ENCODE measurements at regions not wholly inside any gene's neighbourhood (a gene's known extent, or its start where the extent isn't known, plus 50 kb on each side); places are given as distances from the start of the nearest gene placed in this dataset.
"Not testable (repeated sequence)": the region's sequence is repeated elsewhere in the genome, so short reads cannot be mapped to it uniquely, and the experiment has no call there.

- no peak for TF ChIP-seq ZFX (IDR thresholded peaks at IDR 0.05)
- TF ChIP-seq, protein P1, sequence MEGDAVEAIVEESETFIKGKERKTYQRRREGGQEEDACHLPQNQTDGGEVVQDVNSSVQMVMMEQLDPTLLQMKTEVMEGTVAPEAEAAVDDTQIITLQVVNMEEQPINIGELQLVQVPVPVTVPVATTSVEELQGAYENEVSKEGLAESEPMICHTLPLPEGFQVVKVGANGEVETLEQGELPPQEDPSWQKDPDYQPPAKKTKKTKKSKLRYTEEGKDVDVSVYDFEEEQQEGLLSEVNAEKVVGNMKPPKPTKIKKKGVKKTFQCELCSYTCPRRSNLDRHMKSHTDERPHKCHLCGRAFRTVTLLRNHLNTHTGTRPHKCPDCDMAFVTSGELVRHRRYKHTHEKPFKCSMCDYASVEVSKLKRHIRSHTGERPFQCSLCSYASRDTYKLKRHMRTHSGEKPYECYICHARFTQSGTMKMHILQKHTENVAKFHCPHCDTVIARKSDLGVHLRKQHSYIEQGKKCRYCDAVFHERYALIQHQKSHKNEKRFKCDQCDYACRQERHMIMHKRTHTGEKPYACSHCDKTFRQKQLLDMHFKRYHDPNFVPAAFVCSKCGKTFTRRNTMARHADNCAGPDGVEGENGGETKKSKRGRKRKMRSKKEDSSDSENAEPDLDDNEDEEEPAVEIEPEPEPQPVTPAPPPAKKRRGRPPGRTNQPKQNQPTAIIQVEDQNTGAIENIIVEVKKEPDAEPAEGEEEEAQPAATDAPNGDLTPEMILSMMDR (conservative IDR thresholded peaks at IDR 0.05) = no peak
- H3K27ac ChIP-seq = no peak overlapping the region
Measured at GRCh38 chr1:244144053-244144452, 93.0 kb downstream of the ZBTB18 start.

DNA sequence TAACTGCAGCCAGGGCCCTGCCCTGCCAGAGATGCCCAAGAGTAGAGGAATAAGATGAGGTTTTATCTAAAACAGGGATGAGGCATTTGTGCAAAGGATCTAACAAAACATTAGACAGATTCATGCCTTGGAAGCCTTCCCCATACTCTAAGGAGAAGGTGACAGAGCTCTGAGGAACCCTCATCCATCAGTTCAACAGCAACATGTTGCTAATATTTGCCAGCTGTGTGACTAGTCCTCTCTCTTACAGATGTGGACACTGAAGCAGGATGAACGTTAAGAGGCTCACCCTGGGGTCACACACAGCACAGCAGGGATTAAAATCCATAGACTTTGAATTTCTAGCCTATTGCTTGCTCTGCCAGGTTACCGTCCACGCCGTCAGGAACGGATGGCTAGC, 99.0 kb downstream of the ZBTB18 start:
- TF ChIP-seq ZFX (IDR thresholded peaks at IDR 0.05) = no peak
- TF ChIP-seq, protein P1 (conservative IDR thresholded peaks at IDR 0.05) = no peak
- no peak overlapping the region for H3K27ac ChIP-seq

DNA sequence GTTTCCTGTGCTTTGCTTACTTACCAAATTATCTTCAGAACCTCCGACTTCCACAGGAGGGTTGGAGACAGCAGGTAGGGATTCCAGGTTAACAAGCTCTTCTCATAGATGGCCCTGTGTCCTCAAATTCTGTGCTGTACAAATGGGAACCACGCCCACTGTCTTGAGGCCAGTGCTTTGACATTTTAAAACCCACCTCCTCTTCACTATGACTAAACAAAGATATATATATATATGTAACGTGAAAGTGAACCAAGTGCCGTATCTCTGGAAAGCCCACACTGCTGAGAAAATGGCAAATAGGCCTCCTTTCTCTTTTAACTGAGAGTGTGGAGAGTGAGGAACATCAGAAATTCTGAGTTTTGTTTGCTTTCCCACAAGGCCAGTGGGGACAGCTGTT, 99.6 kb downstream of the ZBTB18 start:
- TF ChIP-seq ZFX (IDR thresholded peaks at IDR 0.05) = no peak
- TF ChIP-seq, protein P1 (conservative IDR thresholded peaks at IDR 0.05) = no peak
- no peak overlapping the region for H3K27ac ChIP-seq

GRCh38 chr1:244151537-244151936, 100.5 kb downstream of the ZBTB18 start:
- H3K27ac ChIP-seq = no peak overlapping the region
- TF ChIP-seq, protein P1 (conservative IDR thresholded peaks at IDR 0.05) = no peak
- TF ChIP-seq ZFX (IDR thresholded peaks at IDR 0.05) = no peak

DNA sequence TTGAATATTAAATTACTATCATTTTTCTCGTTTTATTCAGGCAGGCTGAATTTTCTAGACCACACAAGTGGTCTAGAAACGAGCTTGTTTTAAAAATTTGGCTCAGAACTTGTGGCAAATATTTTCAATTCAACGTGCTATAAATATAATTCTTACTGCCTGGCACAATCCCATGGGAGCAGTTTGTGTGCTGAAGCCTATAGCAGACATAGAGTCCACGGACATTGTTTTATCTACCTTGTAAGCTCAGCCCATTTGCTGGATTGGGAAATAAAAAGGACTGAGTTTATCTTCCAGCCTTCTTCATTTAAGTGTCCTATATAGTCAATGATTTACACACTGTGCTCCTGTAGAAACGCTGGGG, 103.4 kb downstream of the ZBTB18 start:
- no peak overlapping the region for H3K27ac ChIP-seq

GRCh38 chr1:244154872-244155531, 103.9 kb downstream of the ZBTB18 start:
- H3K27ac ChIP-seq = no peak overlapping the region
- no peak for TF ChIP-seq ZFX (IDR thresholded peaks at IDR 0.05)
- TF ChIP-seq, protein P1 (conservative IDR thresholded peaks at IDR 0.05) = no peak

More for the DNA sequence above, 103.4 kb downstream of the ZBTB18 start:
- TF ChIP-seq, protein P1 (conservative IDR thresholded peaks at IDR 0.05) = no peak
- no peak for TF ChIP-seq ZFX (IDR thresholded peaks at IDR 0.05)

DNA sequence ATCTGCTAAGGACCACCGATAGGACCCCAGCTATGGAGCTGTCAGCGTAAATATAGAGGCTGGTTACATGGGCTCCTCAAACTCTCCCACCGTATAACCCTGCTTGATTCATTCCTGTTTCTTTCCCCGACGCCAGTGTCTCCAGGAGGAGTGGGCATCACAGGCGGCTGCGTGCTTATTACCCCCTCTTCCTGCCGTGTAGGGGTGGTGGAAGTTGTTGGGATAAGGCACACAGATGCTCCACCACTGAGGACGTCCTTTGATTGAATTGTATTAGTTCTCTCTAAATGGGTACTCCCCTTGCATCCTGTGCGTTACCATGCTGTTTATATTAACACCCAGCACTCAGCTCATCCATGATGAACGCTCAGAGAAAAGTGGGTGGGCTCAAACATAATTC, 104.6 kb downstream of the ZBTB18 start:
- no peak overlapping the region for H3K27ac ChIP-seq
- TF ChIP-seq ZFX (IDR thresholded peaks at IDR 0.05) = no peak
- TF ChIP-seq, protein P1 (conservative IDR thresholded peaks at IDR 0.05) = no peak

GRCh38 chr1:244156617-244157016, 105.5 kb downstream of the ZBTB18 start:
- not testable (repeated sequence) for H3K27ac ChIP-seq

All from C4-2B (cell line).